ENCODE measurements at regions not wholly inside any gene's neighbourhood (a gene's known extent, or its start where the extent isn't known, plus 50 kb on each side); places are given as distances from the start of the nearest gene placed in this dataset.

GRCh38 chr4:188660796-188661195 is 521.6 kb downstream of the TRIML1 start:
- Histone ChIP-seq H3K4me1 (ENCODE audit: control insufficient read depth, insufficient read depth, low read length) (peaks cover 1% of the 10 kb centered on the region; the same call in 1 of the 2 replicates), H2BK20ac (ENCODE audit: low read depth, low read length) (no peak overlapping the region), H2BK15ac (ENCODE audit: low read depth, low read length) (no peak overlapping the region), H3K27me3 (ENCODE audit: control insufficient read depth, insufficient read depth, low read length) (no peaks in the 10 kb centered on the region), H3K14ac (replicated peaks; ENCODE audit: low read depth, low read length) (no peak overlapping the region), H2BK5ac (ENCODE audit: low read depth, low read length, poor library complexity, severe bottlenecking) (no peak overlapping the region), H3K18ac (ENCODE audit: low read depth, low read length) (no peak overlapping the region), H3K4ac (ENCODE audit: low read depth, low read length) (no peak overlapping the region), H3K36me3 (ENCODE audit: control insufficient read depth, insufficient read depth, low read length) (no peaks in the 10 kb centered on the region), H4K8ac (ENCODE audit: low read depth in 2 of 2, low read length in 2 of 2) (no peak overlapping the region), H4K91ac (ENCODE audit: insufficient read depth, low read depth, low read length) (no peak overlapping the region), H2BK120ac (ENCODE audit: low read depth, low read length) (peak overlapping the region; percentile 22; the same call in 1 of the 2 replicates), H3K9ac (ENCODE audit: low read depth, low read length) (no peak overlapping the region), H3K23ac (ENCODE audit: low read depth, low read length) (no peak overlapping the region), H3K4me2 (ENCODE audit: low read depth, low read length) (no peak overlapping the region), H2AFZ (replicated peaks; ENCODE audit: low read length, poor library complexity) (no peak overlapping the region), H3K56ac (ENCODE audit: extremely low read depth, insufficient read depth, low read length) (no peak overlapping the region), H2AK5ac (ENCODE audit: low read depth, low read length) (no peak overlapping the region), H4K5ac (ENCODE audit: low read depth, low read length) (no peak overlapping the region), H3K27ac (ENCODE audit: insufficient read depth, low read length) (no peak overlapping the region), H3K4me3 (ENCODE audit: insufficient read depth, low read depth, low read length) (no peak overlapping the region), H3K9me3 (ENCODE audit: control insufficient read depth, insufficient read depth, low read length) (no peaks in the 10 kb centered on the region; the same call in 1 of the 2 replicates), H3K9me1 (ENCODE audit: insufficient read depth, low read length) (0 out of 2 replicates have a peak, but pooled peaks cover 2% of the 10 kb centered on the region), H4K20me1 (ENCODE audit: insufficient read depth, low read length) (no peaks in the 10 kb centered on the region), H2AK9ac (replicated peaks; ENCODE audit: low read depth, low read length, poor library complexity) (no peak overlapping the region), H3K79me1 (ENCODE audit: low read depth in 1 of 2, low read length in 2 of 2) (no peaks in the 10 kb centered on the region)
- no peak for TF ChIP-seq CEBPB (IDR thresholded peaks at IDR 0.05; ENCODE audit: low read depth, low read length)
- TF ChIP-seq CHD1 (IDR thresholded peaks at IDR 0.05; ENCODE audit: low read depth, low read length), result no peak
- no peak for TF ChIP-seq RFX5 (IDR thresholded peaks at IDR 0.05; ENCODE audit: low read depth, low read length)
- no peak for TF ChIP-seq CTCF (conservative IDR thresholded peaks at IDR 0.05; ENCODE audit: low read depth, low read length)
- no peak for TF ChIP-seq MAFK (IDR thresholded peaks at IDR 0.05; ENCODE audit: low read depth, low read length)
- TF ChIP-seq MAZ (IDR thresholded peaks at IDR 0.05; ENCODE audit: borderline replicate concordance, low read depth, low read length), result no peak
- no peak for TF ChIP-seq SMC3 (IDR thresholded peaks at IDR 0.05; ENCODE audit: low read depth, low read length)
- no peak for TF ChIP-seq POLR2A (IDR thresholded peaks at IDR 0.05; ENCODE audit: low read depth, low read length)
- TF ChIP-seq BHLHE40 (IDR thresholded peaks at IDR 0.05; ENCODE audit: low read depth, low read length), result no peak
- TF ChIP-seq, protein P1, sequence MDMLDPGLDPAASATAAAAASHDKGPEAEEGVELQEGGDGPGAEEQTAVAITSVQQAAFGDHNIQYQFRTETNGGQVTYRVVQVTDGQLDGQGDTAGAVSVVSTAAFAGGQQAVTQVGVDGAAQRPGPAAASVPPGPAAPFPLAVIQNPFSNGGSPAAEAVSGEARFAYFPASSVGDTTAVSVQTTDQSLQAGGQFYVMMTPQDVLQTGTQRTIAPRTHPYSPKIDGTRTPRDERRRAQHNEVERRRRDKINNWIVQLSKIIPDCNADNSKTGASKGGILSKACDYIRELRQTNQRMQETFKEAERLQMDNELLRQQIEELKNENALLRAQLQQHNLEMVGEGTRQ (IDR thresholded peaks at IDR 0.05; ENCODE audit: low read depth, low read length), result no peak
- TF ChIP-seq, protein P2, sequence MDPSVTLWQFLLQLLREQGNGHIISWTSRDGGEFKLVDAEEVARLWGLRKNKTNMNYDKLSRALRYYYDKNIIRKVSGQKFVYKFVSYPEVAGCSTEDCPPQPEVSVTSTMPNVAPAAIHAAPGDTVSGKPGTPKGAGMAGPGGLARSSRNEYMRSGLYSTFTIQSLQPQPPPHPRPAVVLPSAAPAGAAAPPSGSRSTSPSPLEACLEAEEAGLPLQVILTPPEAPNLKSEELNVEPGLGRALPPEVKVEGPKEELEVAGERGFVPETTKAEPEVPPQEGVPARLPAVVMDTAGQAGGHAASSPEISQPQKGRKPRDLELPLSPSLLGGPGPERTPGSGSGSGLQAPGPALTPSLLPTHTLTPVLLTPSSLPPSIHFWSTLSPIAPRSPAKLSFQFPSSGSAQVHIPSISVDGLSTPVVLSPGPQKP (IDR thresholded peaks at IDR 0.05; ENCODE audit: borderline replicate concordance, low read depth, low read length), result no peak
- TF ChIP-seq RCOR1 (IDR thresholded peaks at IDR 0.05; ENCODE audit: insufficient replicate concordance, low read length), result no peak
- no peak for TF ChIP-seq NFE2L2 (IDR thresholded peaks at IDR 0.05; ENCODE audit: low read depth, low read length)
- TF ChIP-seq FOS (IDR thresholded peaks at IDR 0.05; ENCODE audit: low read depth, low read length), result no peak
- no peak for TF ChIP-seq RAD21 (IDR thresholded peaks at IDR 0.05; ENCODE audit: low read length)
- no peak for TF ChIP-seq MXI1 (IDR thresholded peaks at IDR 0.05; ENCODE audit: borderline replicate concordance, low read depth, low read length)
- dilution Hi-C loops (cut with HindIII; ENCODE audit: low sequenced_read_pairs, unreplicated experiment), result no loop called here
- DNase-seq (no peak), ATAC-seq (ENCODE audit: low read depth) (no peak)
- intact Hi-C loops (cut with micrococcal nuclease), result no loop called here
- WGBS, 2 experiments (ENCODE audit: extremely low coverage in 2 of 2, insufficient read length in 1 of 2), result no CpG with 5 or more reads among the region's 7 CpGs
- in situ Hi-C loops (cut with MboI; ENCODE audit: low sequenced_read_pairs), result no loop called here
- ChIA-PET POLR2A (ENCODE audit: unreplicated experiment) (no interaction called here), CTCF (interaction anchor here (1.6 kb wide), 1 partner anchor 12 kb away, joined by 4 read pairs; no protein-coding TSS in a partner anchor)
- BruUV-seq (replicated peaks), result no TSS peak

Measured in IMR-90 (cell line).